NCI-H2196 (cell line): ENCODE measurements at regions not wholly inside any gene's neighbourhood (a gene's known extent, or its start where the extent isn't known, plus 50 kb on each side); places are given as distances from the start of the nearest gene placed in this dataset.

Experiments
- DNase-seq: peaks from one replicate; lab custom pipeline; 2025; ENCODE audit not compliant: unreplicated experiment; lab: John Stamatoyannopoulos, UW

GRCh38 chr10:43864656-43865055 is 216.0 kb upstream of the ZNF32 start:
- DNase-seq, result no peak

GRCh38 chr10:43863859-43864591 is 215.3 kb upstream of the ZNF32 start:
- DNase-seq, result no peak

GRCh38 chr10:43863270-43863669 is 214.6 kb upstream of the ZNF32 start:
- DNase-seq, result no peak

- no peak for DNase-seq
Observed at GRCh38 chr10:43862756-43863155, 214.1 kb upstream of the ZNF32 start.

- no peak for DNase-seq
Observed at GRCh38 chr10:43861966-43862751, 213.5 kb upstream of the ZNF32 start.

GRCh38 chr10:43859016-43859525 is 210.4 kb upstream of the ZNF32 start:
- DNase-seq, result no peak

GRCh38 chr10:43857931-43858315 is 209.2 kb upstream of the ZNF32 start:
- DNase-seq, result no peak

GRCh38 chr10:43857206-43857930 is 208.7 kb upstream of the ZNF32 start:
- no peak for DNase-seq

GRCh38 chr10:43856299-43856698 is 207.6 kb upstream of the ZNF32 start:
- no peak for DNase-seq

GRCh38 chr10:43855667-43856210 is 207.1 kb upstream of the ZNF32 start:
- DNase-seq, result no peak

GRCh38 chr10:43854007-43854406 is 205.3 kb upstream of the ZNF32 start:
- no peak for DNase-seq

- no peak for DNase-seq
Observed at GRCh38 chr10:43853369-43853768, 204.7 kb upstream of the ZNF32 start.

- no peak for DNase-seq
Observed at GRCh38 chr10:43852644-43853214, 204.0 kb upstream of the ZNF32 start.

GRCh38 chr10:43852149-43852548 is 203.5 kb upstream of the ZNF32 start:
- no peak for DNase-seq

- no peak for DNase-seq
Observed at GRCh38 chr10:43851030-43851429, 202.3 kb upstream of the ZNF32 start.

GRCh38 chr10:43849551-43849950 is 200.9 kb upstream of the ZNF32 start:
- no peak for DNase-seq

GRCh38 chr10:43846968-43847367 is 198.3 kb upstream of the ZNF32 start:
- DNase-seq, result no peak

GRCh38 chr10:43846187-43846680 is 197.6 kb upstream of the ZNF32 start:
- DNase-seq, result no peak

GRCh38 chr10:43845121-43845520 is 196.4 kb upstream of the ZNF32 start:
- no peak for DNase-seq

- no peak for DNase-seq
Observed at GRCh38 chr10:43844221-43844620, 195.5 kb upstream of the ZNF32 start.
